GM21423 (cell line): ENCODE measurements at regions not wholly inside any gene's neighbourhood (a gene's known extent, or its start where the extent isn't known, plus 50 kb on each side); places are given as distances from the start of the nearest gene placed in this dataset.

Experiments
- ATAC-seq: cut with Tn5 transposase; IDR thresholded peaks from one replicate; pipeline ENCODE4 v1.9.1; 2021; ENCODE audit warnings: mild to moderate bottlenecking, moderate library complexity; ENCODE audit not compliant: unreplicated experiment

DNA sequence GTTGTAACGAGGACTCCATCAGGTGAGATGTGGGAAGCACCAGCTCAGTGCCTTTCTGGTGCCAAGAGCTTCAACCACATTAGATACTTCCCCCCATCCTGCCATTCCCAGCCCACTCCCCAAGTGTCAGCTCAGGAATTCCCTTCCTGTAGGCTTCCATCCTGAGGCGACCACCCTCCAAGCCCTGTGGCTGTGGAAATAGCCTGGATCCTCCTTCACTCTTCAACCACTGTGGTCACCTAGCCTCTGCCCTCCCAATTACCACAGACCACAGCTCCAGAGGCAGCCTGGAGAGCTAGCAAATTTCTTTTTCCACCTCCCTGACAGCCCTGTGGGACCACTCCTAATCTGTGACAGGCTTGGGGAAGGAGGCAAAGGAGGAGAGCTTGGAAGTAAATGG, 219.8 kb upstream of the MAP3K1 start:
- no peak for ATAC-seq

DNA sequence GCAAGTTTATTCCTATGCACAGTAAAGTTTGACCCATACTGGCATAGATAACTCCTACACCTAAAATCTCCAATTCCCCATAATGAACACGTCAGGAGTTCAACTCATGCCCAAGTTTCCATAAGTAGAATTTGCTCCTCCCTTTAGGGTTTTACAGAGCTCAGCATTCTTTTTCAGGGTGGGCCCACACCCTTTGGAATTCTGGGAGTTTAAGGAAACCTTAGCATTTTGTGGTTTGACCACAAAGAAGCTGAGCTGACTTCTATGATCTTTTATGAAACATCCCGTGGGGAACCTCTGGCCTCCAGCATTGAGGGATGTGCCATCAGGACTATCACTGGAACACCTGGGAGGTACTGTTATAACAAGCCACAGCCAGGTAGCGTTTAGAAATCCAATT, 220.6 kb upstream of the MAP3K1 start:
- no peak for ATAC-seq

DNA sequence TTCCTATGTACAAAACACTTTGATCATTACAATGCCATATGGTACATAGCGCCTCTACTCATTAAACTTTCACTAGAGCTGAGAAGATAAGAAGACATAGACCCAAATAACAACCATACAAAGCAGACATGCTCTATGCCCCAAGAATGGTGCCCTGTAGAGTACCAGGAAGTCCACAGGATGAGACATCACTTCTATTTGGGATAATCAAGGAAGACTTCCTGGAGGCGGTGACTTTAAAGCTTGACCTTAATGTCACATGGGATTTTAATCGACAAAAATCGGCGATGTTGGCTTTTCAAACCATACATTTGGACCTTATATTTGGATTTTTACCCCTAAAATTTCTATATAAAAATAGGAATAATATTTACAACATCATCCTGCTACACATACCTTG, 224.3 kb upstream of the MAP3K1 start:
- no peak for ATAC-seq

DNA sequence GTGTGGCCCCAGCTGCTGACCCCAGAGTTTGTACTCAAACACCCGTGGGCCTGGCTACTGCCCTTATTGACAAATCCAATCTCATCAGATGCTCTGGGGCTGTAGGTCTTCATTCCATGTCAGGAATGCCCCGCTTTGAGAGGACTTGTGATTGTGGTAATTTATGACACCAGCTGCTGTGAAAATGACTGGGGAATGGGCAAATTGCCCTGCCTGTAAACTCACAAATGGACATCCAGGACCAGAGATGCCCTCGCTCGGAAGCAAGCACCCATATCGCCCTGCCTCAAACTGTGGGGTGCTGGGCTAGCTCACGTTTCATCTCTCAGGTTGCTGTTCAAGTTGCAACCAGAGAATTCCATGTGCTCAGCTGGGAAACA, 225.9 kb upstream of the MAP3K1 start:
- ATAC-seq = no peak

DNA sequence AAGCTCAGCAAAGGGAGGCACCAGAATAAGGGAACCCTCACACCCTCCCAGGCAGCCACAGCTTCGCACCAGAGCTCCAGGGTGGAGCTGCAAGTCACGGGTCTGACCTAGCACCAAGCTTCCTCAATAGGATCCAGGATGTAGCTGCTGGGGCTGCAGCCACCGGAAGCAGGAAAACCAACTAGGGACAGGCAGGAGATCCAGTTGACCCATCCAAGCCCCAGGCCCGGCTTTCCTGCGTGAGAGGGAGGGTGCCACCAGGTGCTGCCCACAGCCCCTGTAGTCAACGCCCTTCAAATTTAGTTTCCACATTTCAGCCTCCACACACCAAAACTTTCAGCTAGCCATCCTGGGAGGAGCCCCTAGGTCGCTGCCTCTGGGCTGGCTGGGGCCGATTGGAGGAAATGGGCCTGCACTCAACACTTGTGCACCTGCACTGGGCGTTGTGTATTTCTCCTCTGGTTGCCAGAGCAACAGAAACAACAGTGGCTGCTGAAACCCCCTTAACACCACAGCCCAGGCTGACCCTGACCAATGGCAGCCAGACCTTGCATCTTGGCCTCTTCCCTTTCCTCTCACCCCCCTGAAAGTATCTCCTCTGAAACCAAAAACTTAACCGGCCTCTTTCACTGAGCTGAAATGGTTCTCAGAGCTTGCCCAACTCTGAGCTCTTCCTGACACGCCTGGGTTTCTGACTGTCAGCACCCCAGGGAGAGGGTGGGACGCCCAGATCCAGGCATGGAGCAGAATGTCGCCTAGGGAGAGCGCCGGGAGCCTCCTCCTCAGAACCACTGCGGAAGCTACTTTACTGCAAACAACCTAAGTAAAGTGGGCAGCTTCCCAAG, 226.5 kb upstream of the MAP3K1 start:
- ATAC-seq = peak; percentile 97

DNA sequence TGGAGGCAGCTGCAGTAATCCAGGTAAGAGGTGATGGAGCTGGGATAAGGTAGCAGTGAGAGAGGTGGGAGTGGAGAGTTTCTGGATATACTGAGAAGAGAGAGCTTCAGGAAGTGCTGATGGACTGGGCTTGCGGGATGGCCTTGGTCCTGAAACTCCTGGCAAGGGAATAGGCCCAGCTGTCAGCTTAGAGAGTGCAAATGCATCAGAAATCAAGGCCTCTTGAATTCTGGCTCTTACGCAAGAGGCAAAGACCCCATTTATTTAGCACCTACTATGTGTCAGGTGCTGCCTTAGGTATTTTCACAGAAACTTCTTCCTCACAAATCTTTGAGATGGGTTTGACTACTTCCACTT, 227.2 kb upstream of the MAP3K1 start:
- no peak for ATAC-seq

DNA sequence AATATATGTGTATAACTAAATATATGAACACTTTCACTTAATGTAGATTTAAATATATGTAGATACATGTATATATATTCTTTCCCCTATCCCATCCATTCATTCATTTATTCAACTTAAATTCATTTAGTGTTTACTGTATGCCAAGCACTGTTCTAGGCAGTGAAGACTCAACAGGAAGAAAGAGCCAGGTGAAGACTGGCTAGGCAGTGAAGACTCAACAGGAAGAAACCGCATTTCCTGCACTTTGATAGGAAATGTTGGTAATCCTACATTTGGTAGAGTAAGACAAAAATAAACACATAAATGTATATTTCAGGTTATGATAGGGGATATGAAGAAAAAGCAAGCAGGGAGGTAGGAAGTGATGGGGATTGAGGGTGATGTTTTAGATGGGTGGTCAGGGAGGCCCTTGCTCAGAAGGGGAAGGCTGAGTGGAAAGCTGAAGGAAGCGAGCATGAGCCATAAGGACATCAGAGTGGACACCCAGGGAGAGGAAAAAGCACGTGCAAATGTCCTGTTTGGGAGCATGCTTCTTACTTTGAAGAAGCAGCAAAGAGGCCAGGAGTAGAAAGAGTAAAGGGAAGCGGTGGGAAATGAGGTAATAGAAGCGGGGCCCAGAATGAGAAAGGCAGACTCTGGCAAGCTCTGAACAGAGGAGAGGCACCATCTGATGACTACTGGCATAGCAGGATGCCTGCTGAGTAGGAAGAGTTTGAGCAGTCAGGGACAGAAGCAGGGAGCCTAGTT, 227.8 kb upstream of the MAP3K1 start:
- ATAC-seq = no peak

DNA sequence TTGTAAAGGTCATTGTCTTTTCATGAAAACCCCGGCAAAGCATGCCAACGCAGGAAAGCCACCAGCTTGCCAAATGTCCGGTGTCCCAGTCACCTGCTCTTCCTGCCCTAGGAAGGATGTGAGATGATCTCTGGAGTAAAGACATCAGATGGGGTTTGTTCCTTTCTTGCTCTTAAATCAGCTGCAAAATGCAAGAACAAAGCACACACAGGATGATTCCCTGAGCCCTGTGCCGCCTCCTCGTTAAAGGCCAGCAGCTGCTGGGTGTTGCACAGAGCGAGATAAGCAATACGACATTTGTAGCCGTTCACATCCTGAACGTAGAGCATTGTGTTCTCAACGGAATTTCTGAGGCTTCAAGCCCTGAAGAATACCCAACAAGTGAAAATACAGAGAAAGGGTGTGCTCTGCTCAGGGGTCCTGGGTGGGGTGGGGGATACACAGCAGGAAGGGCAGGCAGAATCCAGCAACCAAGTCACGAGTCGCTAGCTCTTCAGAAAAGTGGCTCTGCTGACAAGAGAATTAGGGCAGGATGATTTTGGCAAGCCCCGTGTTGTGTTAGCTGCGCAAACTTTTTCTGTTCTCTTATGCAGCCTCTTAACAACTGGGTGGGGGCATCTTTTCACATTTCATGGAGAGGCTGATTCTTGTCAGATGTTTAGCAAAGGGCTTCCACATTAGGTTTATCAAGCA, 229.2 kb upstream of the MAP3K1 start:
- ATAC-seq = no peak

DNA sequence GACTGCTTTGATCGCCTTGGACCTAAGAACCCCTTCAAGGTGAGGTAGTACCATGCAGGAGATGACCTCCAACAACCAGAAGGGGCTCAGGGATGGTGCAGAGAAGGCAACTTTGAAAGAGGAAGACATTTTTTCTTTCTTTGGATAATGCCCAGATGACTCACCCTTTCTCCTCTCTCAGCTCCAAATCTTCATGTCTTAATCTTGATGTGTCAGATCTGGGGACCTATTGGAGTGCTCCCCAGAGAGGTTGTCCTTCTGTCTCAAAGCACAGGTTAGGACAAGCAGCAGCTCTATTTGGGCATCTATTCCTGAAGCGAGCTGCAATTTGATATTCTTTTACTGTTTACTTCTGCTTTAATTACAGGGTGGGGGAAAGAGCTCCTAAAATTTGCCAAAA, 229.9 kb upstream of the MAP3K1 start:
- ATAC-seq = no peak

DNA sequence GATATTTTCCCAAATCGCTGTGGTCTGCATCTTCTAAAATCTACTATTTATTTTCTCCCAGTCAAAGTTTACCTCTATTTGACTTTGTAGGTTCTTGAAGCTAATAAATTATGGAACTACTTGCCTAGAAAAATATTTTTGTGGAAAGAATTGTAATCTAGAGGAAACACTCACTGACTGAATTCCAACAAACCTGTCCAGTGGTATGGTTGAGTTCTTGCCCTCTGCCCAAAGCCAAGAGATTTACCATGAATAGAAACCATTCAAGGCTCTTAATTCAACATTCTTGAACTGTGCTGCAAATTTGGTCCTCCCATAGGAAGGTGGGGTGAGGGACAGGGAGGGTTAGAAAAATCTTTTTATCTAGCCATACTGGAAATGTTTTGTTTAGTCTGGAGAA, 233.9 kb upstream of the MAP3K1 start:
- no peak for ATAC-seq

DNA sequence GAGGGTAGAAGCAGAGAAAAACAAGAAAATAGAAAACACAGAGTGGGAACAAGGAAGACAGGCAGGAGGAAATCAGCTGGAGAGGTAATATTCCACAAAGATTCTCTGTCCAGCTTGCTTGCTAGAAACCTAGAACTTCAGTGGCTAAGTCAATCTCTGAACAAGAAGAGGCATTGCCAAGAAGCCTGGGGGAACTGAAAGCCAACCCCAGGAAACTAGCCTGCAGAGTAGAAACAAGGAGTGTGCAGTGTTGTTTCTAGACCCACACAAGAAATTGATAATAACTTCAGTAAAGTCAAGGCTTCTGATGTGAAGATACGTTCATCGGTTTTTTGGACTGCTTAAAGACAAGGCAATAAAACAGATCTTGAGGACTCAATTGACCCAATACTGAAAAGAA, 234.5 kb upstream of the MAP3K1 start:
- ATAC-seq = no peak

DNA sequence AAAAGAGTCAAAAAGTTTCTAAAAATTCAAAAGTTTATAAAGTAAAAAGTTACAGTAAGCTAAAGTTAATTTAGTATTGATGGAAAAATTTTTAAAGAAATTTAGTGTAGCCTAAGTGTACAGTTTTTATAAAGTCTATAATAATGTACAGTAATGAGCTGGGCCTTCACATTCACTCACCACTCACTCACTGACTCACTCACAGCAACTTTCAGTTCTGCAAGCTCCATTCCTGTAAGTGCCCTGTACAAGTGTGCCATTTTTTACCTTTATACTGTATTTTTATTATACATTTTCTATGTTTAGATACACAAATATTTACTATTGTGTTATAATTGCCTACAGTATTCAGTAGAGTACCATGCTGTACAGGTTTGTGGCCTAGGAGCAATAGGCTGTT, 239.5 kb upstream of the MAP3K1 start:
- no peak for ATAC-seq

DNA sequence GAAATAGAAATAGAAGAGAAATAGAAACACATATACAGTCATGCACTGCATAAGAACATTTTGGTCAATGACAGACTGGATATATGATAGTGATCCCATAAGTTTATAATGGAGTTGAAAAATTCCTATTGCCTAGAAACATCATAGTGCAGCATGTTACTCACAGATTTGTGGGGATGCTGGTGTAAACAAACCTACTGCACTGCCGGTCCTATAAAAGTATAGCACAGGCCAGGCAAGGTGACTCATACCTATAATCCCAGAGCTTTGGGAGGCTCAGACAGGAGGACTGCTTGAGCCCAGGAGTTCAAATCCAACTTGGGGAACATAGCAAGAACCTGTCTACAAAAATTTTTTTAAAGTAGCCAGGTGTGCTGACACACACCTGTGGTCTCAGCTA, 240.6 kb upstream of the MAP3K1 start:
- no peak for ATAC-seq

DNA sequence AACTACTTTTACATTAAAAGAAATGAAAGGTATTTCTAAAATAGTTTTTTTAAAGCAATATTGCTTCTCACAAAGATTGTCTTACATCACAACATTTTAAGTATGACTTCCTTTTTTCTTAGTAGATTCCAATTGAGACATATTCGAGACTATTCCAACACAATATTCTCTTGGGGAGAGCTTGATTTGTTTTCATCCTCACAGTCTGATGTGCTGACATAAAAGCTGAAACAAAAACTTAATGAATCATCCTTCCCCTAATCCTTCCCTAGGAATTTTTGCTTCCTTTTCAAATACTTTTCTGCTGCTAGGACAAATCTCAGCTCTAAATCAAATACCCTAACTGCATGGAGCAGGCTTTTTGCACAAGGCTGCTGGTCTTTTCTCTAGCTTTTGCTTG, 245.8 kb upstream of the MAP3K1 start:
- no peak for ATAC-seq

DNA sequence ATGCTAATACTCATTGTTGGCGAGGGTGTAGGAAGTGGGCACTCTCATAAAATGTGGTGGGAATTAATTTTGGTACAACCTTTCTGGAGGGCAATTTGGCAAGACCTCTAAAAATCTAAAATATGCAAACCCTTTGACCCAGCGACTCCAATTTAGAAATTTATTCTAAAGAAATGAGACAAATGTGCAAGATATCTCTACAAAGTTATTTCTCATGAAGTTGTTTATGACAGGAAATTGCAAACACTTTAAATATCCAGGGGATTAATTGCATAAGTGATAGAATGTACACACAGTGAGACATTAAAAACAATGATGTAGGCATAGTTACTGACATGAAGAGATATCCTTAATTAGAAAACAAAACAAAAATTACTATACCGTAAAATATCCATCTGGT, 246.3 kb upstream of the MAP3K1 start:
- ATAC-seq = no peak

DNA sequence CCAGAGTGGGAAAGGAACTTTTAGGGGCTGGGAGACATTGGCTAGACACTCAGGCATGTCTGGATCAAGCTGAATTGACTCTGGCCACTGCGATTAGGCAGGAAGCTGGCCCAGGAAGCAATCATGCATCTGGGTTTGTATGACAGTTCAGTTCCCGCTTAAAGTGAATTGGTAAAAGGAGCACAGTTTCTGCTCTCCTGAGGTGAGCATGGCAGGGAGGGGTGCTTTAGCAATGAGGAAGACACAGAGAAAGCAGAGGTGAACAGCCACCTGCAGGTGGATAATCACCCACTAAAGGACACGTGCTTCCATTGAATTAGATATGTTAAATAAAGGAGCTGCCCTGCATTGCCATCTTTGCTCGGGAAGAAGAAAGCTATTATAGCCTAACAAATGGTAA, 248.1 kb upstream of the MAP3K1 start:
- no peak for ATAC-seq

DNA sequence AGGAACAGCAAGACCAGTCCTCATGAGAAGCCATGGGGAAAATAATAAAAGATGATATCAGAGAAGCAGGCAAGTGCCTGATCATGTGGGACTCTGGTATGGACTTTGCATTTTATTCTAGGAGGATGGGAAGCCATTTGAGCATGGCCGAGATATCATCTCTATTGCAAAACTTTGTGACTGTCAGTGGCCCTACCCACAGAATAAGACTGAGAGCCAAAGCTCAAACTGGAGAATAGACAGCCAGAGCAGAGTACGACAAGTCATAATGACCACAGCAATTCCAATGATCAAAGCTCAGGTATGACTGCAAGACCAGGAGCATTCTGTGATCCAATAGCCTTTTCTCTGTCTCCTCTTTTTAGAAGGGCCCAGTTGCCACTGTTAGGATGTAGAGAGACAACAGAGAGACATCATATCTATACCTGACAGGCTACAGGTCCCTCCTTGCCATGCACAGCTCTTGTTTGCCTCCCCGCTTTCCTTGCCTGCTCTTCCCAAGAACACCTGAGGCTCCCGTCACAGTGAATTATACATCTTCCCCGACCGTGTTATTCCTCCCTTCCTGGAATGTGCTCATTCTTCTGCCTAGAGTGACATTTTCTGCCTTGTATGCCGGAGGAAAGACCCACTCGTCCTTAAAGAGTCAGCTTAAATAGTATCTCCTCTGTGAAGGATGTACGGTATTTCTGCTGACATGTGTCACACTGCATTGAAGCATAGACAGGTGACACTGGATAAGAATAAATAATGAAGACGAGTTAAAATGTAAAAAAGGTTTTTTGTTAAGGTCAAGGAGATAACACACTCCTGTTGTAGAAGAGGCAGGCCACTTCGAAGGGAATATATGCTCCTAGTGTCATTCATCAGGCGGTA, 248.7 kb upstream of the MAP3K1 start:
- ATAC-seq = no peak

DNA sequence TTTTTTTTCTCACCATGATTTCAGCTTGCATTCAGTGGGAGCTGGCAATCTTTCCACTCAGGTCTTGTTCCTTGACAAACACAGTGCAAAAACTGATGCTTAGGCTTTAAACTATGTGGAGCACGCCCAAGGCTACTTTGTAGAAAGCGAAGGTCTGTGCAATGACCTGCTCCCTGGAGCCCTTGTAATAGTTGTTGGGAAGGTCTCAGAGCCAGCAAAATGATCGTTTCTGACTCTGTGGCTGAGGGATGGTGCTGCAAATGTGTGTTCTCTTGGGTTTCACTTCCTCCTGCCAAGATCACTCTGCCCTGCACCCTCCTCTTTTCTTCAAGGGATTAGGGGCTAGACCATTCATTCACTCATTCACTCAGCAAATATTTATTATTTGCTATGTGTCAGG, 249.7 kb upstream of the MAP3K1 start:
- ATAC-seq = peak; percentile 81

DNA sequence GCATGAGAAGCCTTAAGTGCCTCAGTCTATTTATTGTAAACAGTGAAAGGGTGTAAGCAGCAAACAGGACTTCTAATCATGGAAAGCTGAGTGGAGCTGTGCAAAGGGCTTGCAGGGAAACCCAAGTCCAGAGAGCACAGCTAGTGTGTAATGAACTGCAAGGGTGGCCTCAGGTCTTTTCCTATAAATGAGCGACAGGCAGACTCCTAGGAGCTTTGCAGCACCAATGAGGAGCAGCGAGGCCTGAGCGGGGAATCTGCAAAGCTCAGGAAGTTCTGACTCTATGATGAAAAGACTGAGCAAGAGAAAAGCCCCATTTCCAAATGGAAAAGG, 250.1 kb upstream of the MAP3K1 start:
- no peak for ATAC-seq

DNA sequence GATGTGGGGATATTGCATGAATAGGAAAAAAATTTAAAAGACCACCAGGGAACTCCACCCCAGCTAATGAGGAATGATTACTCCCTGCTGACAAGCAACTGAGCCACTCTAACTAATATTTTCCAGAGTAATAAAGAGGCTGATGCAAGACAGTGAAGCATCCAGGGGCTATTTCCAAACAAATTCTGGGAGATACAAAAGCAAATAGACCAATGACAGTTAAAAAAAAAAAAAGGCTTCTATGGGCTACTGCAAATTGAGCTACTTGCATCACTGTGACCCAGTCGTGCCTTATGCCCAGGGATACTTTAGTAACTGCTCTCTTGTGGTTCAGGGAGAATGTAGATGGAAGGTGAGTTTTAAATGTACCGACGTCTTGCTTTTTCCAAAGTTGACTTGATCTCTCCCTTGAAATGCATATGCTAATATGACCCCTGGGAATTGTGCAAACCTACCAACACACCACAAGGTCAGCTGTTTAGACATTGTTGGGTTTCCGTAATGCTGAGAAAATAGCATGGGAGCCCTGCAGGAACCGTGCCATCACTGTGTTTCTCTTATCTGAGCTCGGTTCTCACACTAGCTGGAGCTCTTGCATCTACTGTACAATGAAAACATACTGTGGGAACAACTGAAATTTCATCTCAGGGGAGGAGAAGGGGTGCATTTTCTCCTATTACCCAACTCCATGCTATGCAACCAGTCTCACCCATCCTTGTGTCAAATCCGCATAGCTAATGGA, 250.6 kb upstream of the MAP3K1 start:
- ATAC-seq = no peak

DNA sequence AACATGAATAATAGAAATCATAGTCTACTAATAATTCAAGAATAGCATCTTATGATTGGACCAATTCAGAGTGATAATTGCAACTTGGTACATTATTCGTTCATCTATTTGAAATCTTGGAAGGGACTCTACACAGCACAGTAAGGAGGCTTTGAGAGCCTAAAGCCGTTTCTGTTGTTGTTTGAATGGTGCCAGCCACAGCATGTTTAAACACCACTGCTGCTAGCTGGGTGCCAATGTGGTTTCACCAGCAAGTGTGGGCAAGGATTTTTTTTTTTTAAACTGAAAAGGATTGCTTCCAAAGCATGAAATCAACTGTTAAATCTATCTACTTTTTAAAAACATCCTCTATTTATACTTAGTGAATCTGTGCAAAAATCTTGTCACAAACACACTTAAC, 253.9 kb upstream of the MAP3K1 start:
- no peak for ATAC-seq
